ENCODE measurements at regions not wholly inside any gene's neighbourhood (a gene's known extent, or its start where the extent isn't known, plus 50 kb on each side); places are given as distances from the start of the nearest gene placed in this dataset.
A peak's percentile ranks its signal among the peaks of the same experiment; 100 is the strongest.
"Not testable (repeated sequence)": the region's sequence is repeated elsewhere in the genome, so short reads cannot be mapped to it uniquely, and the experiment has no call there.

GRCh38 chr3:101913168-101913567 is 63.9 kb downstream of the NFKBIZ start:
- ATAC-seq (no peak), DNase-seq (no peak)
- intact Hi-C loops (cut with DNase I), result no loop called here

DNA sequence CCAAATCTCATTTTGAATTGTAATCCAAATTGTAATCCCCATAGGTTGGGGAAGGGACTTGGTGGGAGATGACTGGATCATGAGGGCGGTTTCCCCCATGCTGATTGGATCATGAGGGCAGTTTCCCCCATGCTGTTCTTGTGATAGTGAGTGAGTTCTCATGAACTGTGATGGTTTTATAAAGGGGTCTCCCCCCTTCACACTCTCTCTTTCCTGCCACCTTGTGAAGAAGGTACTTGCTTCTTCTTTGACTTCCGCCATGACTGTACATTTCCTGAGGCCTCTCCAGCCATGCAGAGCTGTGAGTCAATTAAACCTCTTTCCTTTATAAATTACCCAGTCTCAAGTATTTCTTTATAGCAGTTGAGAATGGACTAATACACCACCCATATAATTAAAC is 68.4 kb downstream of the NFKBIZ start:
- intact Hi-C loops (cut with DNase I); DNase-seq; ATAC-seq: not testable (repeated sequence)

DNA sequence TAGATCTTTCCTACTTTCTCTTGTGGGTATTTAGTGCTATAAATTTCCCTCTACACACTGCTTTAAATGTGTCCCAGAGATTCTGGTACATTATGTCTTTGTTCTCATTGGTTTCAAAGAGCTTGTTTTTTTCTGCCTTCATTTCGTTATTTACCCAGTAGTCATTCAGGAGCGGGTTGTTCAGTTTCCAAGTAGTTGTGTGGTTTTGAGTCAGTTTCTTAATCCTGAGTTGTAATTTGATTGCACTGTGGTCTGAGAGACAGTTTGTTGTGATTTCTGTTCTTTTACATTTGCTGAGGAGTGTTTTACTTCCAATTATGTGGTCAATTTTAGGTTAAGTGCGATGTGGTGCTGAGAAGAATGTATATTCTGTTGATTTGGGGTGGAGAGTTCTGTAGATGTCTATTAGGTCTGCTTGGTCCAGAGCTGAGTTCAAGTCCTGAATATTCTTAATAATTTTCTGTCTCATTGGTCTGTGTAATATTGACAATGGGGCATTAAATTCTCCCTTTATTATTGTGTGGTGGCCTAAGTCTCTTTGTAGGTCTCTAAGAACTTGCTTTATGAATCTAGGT is 72.9 kb downstream of the NFKBIZ start:
- ATAC-seq; DNase-seq; intact Hi-C loops (cut with DNase I): not testable (repeated sequence)

DNA sequence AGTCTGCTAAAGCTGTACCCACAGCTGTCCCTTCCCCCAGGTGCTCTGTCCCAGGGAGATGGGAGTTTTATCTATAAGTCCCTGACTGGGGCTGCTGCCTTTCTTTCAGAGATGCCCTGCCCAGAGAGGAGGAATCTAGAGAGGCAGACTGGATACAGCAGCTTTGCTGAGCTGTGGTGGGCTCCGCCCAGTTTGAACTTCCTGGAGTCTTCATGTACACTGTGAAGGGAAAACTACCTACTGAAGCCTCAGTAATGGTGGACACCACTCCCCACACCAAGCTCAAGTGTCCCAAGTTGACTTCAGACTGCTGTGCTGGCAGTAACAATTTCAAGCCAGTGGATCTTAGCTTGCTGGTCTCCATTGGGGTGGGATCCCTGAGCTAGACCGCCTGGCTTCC is 75.3 kb downstream of the NFKBIZ start:
- DNase-seq; intact Hi-C loops (cut with DNase I); ATAC-seq: not testable (repeated sequence)

DNA sequence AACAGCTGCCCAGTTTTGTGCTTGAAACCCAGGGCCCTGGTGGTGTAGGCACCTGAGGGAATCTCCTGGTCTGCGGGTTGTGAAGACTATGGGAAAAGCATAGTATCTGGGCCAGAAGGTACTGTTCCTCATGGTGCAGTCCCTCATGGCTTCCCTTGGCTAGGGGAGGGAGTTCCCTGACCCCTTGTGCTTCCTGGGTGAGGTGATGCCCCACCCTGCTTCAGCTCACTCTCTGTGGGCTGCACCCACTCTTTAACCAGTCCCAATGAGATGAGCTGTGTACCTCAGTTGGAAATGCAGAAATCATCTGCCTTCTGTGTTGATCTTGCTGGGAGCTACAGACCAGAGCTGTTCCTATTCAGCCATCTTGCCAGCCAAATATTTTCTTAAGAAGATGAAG is 75.8 kb downstream of the NFKBIZ start:
- ATAC-seq; intact Hi-C loops (cut with DNase I); DNase-seq: not testable (repeated sequence)

DNA sequence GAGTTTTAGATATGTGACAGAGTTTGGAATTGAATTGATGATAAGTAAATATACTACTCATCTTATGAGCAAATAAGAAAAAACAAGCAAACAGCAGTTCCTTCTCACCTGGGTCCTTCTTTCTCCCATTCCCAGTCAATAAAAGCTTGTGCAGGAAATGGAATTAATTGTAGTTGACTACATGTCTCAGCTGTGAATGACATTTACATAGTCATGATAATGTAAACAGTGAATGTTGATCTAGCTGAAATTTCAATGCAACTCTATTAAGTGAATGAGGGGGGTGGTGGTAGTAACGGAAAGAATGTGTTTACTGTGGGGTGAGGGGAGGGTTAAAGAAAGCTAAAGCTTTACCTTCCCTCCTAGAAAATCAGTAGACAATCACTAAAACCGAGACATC is 76.2 kb downstream of the NFKBIZ start:
- ATAC-seq (no peak), DNase-seq (no peak)
- intact Hi-C loops (cut with DNase I), result no loop called here

DNA sequence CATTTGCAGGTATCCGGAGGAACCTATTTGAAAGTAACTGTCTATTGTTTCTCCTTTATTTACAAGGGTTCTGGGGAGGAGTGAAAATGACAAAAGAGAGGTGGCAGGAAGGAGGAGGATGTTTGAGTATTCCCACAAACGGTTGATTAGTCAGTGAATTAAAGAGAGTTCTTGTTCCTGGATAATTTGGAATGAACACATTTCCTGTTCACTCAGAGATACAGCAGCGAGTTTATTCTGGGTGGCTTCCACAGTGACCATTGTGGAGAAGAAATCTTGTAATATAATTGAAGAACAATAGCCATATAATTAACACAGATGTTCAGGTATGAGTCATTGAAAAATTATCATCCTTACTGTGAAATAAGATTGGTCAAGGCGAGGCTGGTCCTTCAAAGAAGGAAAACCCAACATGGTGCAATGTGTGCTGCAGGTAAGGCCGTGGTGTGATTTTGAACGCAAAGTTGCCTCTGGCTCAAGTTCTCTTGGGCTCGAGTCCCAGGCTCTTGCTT is 77.3 kb downstream of the NFKBIZ start:
- intact Hi-C loops (cut with DNase I), result no loop called here
- peak in 1 of 2 donors; percentile 38 for ATAC-seq
- DNase-seq, result no peak

DNA sequence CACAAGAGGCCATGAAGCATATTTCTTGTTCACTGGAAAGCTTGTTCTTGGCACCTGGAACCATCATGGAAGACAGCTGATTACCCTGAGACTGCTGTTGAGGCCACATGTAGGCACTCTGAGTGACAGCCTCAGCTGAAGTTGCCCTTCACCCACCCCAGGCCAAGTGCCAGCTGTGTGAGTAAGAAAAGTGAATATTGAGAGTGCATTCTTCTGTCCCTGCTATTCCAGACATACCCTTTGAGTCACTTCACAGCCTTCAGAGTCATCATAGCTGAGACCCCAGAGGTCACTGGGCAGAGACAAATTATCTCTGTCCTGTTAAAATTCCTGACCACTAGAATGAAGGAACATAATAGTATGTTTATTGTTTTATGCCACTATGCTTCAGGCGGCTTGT is 79.6 kb downstream of the NFKBIZ start:
- intact Hi-C loops (cut with DNase I), result no loop called here
- peak in 1 of 2 donors; percentile 16 for ATAC-seq

DNA sequence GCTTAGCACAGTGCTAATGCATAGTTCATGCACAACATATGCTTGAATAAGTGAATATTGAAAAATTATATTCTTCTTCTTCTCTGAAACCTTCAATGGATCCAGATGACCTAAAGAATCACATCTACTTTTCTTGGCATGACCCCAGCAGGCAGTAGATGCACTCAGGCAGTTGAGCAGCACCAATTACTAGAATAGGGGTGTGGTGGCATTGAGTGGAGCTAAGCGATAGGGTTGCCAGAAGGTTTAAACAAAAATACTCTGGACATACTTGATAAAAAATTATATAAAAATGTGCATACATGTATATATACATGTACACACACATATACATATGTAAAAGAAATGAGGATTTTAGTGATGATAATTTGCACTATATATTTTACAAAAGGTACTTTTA is 81.8 kb downstream of the NFKBIZ start:
- ATAC-seq (no peak), DNase-seq (no peak)
- intact Hi-C loops (cut with DNase I), result no loop called here

More for the DNA sequence above, 79.6 kb downstream of the NFKBIZ start:
- DNase-seq, result no peak

- intact Hi-C loops (cut with DNase I), result no loop called here
- DNase-seq (no peak), ATAC-seq (no peak)
Observed at GRCh38 chr3:101932326-101933068, 83.2 kb downstream of the NFKBIZ start.

DNA sequence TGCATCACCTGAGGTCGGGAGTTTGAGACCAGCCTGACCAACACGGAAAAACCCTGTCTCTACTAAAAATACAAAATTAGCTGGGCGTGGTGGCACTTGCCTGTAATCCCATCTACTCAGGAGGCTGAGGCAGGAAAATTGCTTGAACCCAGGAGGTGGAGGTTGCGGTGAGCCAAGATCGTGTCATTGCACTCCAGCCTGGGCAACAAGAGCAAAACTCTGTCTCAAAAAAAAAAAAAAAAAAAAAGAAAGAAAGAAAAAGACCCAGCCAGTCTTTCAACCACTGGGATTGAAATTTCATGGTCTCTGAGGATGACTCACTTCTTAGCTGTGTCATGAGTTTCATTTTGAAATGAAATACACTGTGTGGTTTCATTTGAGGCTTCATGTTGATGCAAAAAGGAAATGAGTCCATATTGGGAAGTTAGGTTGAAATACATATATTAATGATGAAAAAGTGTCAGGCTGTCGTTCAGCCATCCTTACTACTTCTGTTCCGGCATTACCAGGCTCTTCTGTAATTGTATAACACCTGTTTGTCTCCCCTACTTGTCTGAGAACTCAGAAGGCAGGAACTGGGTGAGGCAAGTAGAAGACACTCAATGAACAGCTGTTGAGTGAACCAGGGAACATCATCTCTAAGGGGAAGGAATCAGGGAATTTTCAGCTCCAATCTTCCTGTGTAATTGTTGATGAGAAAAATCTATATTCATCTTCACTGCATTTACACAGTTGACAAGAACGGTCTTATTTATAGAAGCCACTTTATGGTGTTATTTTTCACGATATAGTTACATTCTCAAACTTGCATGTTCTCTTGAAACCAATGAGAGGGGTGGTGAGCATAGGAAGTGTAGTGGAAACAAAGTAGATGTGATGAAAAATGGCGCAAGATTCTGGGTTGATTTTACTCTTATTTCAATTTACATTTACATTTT is 87.4 kb downstream of the NFKBIZ start:
- intact Hi-C loops (cut with DNase I), result no loop called here
- DNase-seq (no peak), ATAC-seq (peak in 1 of 2 donors; percentile 78)

DNA sequence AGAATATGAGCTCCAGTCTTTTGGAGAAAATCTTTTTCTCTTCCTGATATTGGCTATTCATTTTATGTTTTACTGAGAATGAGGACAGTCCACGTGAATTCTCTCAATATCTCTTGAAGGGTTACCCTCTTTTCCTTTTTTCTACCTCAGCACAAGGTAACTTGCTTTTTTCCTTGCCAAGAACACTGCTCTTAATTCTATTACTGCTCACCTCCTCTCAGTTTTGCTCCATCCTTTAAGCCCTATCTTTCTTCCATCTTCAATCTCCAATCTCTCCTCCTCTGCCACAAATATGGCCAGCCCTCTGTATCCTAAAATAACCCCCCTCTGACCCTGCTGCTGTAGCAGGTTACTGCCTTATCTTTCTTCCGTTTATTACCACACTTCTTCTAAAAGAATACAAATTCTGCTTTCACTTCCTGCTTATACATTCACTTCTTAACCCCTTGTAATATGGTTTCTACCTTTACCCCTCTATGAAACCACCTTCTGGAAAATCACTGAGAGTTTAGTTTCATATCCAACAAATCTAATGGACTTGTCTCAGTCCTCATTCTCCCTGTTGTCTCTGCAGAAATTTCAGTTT is 89.0 kb downstream of the NFKBIZ start:
- DNase-seq (no peak), ATAC-seq (no peak)
- intact Hi-C loops (cut with DNase I), result no loop called here

DNA sequence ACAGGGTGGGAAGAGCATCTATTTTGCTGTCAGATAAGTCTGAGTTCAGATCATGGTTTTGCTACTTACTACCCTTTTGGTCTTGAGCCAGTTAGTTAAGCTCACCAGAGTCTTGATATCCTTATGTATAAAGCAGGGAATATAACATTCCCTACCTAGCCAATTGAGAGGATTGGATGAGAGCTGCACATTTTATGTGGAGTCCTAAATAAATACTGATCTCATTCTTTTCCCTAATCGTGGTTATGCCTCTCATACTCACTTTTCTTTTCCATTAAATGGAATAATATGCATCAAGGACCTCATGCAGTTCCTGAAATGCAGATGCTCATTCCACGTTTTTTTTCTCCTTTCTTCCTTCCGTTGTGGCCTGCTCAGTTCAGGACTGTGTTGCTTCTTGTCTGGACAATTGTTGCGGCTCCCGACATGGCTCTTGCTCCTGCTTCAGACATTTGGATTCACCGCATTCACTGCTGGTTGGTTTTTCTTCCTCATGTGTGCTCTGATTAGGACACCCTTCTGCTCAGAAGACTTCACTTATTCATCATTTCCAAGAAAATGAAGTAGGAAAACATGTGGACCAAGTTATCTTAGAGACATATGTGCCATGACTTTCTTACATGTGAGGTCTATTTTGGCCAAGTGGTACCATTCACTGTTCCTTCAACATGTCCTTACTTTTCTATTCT is 90.2 kb downstream of the NFKBIZ start:
- ATAC-seq (no peak), DNase-seq (no peak)
- intact Hi-C loops (cut with DNase I), result no loop called here

GRCh38 chr3:101940521-101941317 is 91.4 kb downstream of the NFKBIZ start:
- peak; percentile 78 for DNase-seq
- intact Hi-C loops (cut with DNase I), result no loop called here
- peak; percentile 90 to 95 for ATAC-seq

DNA sequence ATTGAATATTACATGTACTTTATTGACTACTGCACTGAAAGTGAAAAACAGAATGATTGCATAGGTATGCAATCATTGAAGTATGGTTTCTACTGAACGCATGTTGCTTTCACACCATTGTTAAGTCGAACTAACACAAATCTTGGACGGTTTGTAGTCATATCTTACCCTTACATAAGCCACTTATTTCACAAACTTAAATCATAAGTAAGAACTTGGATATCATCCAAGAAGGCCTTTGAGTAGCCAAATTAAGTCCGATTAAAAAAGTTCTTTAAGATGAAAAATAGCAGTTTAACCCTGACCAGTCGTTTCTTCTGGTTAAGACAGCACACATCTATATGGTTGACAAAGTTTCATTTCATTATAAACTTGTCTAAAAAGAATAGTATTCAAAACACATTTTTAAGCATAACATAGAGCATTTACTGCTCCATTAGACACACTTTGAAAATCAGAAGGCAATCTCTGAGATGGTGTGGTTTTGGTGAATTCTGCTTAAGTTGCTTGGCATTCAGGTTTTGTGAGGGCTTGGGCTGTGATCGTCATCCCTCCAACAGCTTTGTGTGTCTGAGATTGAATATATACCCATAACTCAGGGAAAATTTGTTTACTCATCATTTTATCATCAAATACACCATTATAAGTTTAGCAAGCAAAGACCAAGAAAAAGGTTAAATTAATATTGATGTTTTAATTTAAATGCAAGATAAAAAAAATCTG is 92.2 kb downstream of the NFKBIZ start:
- intact Hi-C loops (cut with DNase I), result no loop called here
- ATAC-seq (no peak), DNase-seq (no peak)

DNA sequence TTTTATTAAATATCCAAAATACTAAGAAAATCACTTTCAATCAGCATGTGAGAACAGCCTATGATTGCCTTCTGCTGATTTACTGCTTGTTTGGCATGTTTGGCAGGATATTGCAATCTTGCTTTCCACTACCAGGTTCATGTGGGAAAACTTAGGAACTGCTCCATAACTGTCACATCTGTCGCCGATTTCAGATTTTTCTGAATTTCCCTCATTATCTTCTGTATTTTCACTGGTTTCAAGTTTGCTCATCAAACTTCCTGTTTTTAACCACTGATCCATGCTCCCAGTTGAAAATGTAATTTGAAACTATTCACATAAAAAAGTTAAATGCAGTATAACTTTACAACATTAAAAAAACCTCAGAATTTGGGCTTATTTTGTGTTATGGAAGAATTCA is 93.0 kb downstream of the NFKBIZ start:
- no peak for ATAC-seq
- no peak for DNase-seq
- intact Hi-C loops (cut with DNase I), result no loop called here

DNA sequence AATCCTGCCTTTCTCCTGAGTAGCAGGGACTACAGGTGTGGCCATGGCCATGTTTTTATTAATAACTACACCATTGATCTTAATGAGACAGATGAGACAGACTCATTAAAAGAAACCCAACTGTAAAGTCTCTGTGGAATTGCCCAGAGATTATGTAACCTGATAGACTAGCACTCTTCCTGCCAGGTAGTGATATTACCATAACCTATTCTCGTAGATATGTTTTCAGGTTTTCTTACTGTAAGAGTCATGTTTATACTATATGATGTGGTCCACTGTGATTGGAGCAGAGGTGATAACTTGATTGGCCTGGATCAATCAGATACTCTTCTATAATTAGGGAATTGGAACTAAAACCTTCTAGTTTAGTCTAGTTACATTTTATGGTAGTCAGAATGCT is 93.7 kb downstream of the NFKBIZ start:
- intact Hi-C loops (cut with DNase I), result no loop called here
- ATAC-seq, result no peak
- no peak for DNase-seq
